IPS-18a (cell line): ENCODE measurements at regions not wholly inside any gene's neighbourhood (a gene's known extent, or its start where the extent isn't known, plus 50 kb on each side); places are given as distances from the start of the nearest gene placed in this dataset.

Source experiments
- H3K27ac ChIP-seq: one replicate; pipeline ENCODE4 v1.5.1; 2013; ENCODE audit warnings: low read length
- H3K27me3 ChIP-seq: one replicate; pipeline ENCODE4 v1.6.1; 2013; ENCODE audit warnings: mild to moderate bottlenecking, low read length; ENCODE audit not compliant: control insufficient read depth, insufficient read depth
- H3K36me3 ChIP-seq: one replicate; pipeline ENCODE4 v1.6.1; 2013; ENCODE audit warnings: low read depth, low read length; ENCODE audit not compliant: control insufficient read depth
- H3K4me1 ChIP-seq: one replicate; pipeline ENCODE4 v1.6.1; 2013; ENCODE audit warnings: low read depth, low read length; ENCODE audit not compliant: control insufficient read depth
- H3K4me3 ChIP-seq: one replicate; pipeline ENCODE4 v1.5.1; 2013; ENCODE audit warnings: low read length
- H3K9ac ChIP-seq: one replicate; pipeline ENCODE4 v1.6.1; 2013; ENCODE audit warnings: mild to moderate bottlenecking, low read length, moderate library complexity
- H3K9me3 ChIP-seq: one replicate; pipeline ENCODE4 v1.6.1; 2013; ENCODE audit warnings: low read depth, low read length; ENCODE audit not compliant: control insufficient read depth

DNA sequence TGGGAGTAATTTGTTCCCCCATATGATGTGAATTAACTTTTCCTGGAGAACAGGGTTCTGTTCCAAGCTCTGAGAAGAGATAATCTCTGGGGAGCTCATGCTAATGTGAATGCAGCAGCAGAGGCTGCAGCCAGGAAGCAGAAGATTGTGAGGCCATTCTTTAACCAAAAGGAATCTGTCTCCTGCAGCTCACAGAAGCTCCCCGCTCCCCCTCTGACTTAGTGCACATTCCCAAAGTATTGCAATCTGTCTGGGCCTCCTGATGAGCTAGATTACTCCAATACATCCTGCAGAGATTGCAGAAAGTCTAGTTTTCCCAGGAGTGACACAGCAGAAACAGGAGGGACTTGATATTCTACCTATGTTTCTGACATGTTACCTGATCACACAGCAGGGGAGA, 420.6 kb upstream of the FAT3 start:
- H3K9me3 ChIP-seq, result no peaks in the 10 kb centered on the region
- no peaks in the 10 kb centered on the region for H3K36me3 ChIP-seq
- H3K27me3 ChIP-seq, result no peaks in the 10 kb centered on the region
- H3K9ac ChIP-seq, result no peak overlapping the region
- H3K4me3 ChIP-seq, result no peak overlapping the region
- H3K27ac ChIP-seq, result no peak overlapping the region
- H3K4me1 ChIP-seq, result peaks cover 21% of the 10 kb centered on the region

DNA sequence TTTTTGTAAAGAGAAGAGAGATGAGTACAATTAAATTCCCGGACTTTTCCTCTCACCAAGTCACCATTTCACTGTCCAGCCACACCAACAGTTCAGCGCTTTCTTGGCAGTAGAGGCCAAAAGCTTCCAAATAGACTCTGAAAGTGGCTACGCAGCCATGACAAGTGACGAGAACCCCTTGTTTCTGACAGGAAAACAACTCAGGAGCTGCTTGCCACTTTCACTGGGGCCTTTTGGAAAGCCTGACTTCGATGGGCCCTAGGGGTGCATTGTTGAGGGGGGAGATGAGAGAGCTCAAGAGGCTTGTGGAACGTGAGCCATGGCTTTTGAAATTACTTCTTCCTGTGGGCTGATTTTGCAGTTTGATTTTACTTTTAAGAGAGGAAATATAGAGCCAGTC, 422.1 kb upstream of the FAT3 start:
- H3K36me3 ChIP-seq, result no peaks in the 10 kb centered on the region
- H3K9me3 ChIP-seq, result no peaks in the 10 kb centered on the region
- H3K4me3 ChIP-seq, result no peak overlapping the region
- no peak overlapping the region for H3K9ac ChIP-seq
- no peak overlapping the region for H3K27ac ChIP-seq
- no peaks in the 10 kb centered on the region for H3K27me3 ChIP-seq
- peaks cover 21% of the 10 kb centered on the region for H3K4me1 ChIP-seq

DNA sequence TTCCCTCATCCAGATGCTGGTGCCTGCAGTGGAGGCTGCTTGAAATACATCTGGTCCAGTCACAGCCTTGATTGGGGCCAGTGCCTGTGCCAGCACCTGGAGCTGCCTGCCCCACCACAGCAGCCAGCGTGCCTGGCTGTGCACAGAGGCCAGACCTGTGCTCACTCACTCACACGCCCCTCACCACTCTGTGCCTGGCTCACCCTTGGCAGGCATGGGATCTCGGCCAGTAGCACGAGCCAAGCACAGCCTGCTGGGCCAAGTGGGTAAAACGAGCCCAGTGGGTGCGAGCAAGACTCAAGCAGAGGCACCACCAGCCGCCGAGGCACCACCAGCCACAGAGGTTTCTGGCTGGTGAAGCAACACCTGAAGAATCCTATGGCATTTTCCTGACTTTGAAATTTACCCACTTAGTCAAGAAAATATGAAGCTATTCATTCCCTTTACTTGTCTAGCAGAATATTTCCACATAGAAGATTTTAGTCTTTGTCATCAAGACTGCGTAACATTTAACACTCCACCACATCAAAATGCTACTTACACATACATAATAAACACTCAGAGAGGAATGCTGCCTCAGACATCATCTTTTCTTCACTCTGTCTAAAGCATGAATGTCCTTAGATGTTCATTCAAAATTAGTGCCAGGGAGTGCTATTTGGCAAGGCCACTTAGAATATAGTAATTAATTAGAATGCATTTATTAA, 424.3 kb upstream of the FAT3 start:
- Histone ChIP-seq H3K9me3 (no peaks in the 10 kb centered on the region), H3K27ac (no peak overlapping the region), H3K4me3 (no peak overlapping the region), H3K9ac (no peak overlapping the region), H3K27me3 (no peaks in the 10 kb centered on the region), H3K36me3 (no peaks in the 10 kb centered on the region), H3K4me1 (peaks cover 21% of the 10 kb centered on the region)

DNA sequence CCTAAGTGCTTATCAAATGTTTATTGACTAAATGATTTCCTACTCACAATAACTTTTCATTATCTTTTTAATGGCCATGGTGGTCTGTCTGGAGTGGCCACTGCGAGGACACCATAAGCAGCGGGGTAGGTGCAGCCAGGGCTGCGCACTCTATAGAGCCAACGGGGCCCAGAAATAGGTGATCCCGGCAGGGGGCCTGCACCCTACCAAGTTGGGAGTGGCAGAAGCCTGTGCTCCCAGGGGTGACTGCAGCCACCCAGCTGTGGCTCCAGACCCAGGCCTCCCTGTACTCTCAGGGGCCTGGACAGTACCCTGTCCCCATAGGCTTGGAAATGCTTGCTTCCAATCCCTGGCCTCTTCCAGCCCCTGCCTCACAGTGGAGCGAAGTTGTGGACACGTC, 426.4 kb upstream of the FAT3 start:
- H3K27me3 ChIP-seq, result no peaks in the 10 kb centered on the region
- H3K27ac ChIP-seq, result no peak overlapping the region
- H3K36me3 ChIP-seq, result no peaks in the 10 kb centered on the region
- H3K9me3 ChIP-seq, result no peaks in the 10 kb centered on the region
- no peak overlapping the region for H3K4me3 ChIP-seq
- H3K4me1 ChIP-seq, result peaks cover 8% of the 10 kb centered on the region
- H3K9ac ChIP-seq, result no peak overlapping the region

DNA sequence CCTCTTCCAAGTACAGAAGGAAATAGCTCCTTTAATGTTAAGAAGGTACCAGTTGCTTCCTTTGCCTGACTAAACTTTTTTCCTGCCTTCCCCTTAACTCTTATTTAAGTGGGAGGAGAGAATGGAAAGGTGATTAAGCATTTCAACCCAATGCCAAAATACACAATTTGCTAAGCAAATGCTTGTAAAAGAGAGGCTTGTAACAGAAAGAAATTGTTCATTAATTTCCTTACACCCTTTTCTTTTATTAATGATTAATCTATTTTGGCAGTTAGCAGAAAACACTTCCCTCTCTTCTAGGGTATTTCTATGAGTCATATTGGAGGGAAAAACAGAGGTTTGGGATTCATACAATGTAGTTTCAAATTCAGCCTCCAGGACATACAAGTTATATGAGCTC, 427.6 kb upstream of the FAT3 start:
- Histone ChIP-seq H3K4me1 (no peaks in the 10 kb centered on the region), H3K36me3 (no peaks in the 10 kb centered on the region), H3K9me3 (no peaks in the 10 kb centered on the region), H3K27ac (no peak overlapping the region), H3K9ac (no peak overlapping the region), H3K27me3 (no peaks in the 10 kb centered on the region), H3K4me3 (no peak overlapping the region)

GRCh38 chr11:91795139-91795887, 429.3 kb upstream of the FAT3 start:
- H3K36me3 ChIP-seq, result no peaks in the 10 kb centered on the region
- H3K9me3 ChIP-seq, result no peaks in the 10 kb centered on the region
- H3K4me3 ChIP-seq, result no peak overlapping the region
- no peak overlapping the region for H3K9ac ChIP-seq
- H3K27ac ChIP-seq, result no peak overlapping the region
- no peaks in the 10 kb centered on the region for H3K27me3 ChIP-seq
- H3K4me1 ChIP-seq, result no peaks in the 10 kb centered on the region

DNA sequence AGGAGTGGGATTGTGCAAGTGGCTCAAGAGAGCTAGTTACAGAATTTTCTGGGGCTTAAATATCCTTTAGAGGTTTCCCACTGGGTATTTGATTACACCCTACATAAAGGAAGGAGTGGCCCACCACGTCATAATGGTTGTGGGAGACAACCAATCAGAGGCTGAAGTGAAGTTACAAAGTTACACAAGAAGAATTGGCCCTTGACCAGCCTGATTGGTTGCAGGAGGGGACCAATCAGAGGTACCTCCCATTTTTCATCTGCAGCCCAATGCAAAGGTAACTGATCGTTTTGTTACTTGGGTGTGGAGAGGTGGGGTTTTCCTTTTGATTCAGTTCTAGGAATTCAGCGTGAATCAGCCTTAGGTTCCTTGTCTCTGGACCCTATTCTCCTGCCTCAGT, 430.5 kb upstream of the FAT3 start:
- Histone ChIP-seq H3K36me3 (no peaks in the 10 kb centered on the region), H3K9ac (no peak overlapping the region), H3K4me1 (no peaks in the 10 kb centered on the region), H3K27ac (no peak overlapping the region), H3K9me3 (no peaks in the 10 kb centered on the region), H3K27me3 (no peaks in the 10 kb centered on the region), H3K4me3 (no peak overlapping the region)

DNA sequence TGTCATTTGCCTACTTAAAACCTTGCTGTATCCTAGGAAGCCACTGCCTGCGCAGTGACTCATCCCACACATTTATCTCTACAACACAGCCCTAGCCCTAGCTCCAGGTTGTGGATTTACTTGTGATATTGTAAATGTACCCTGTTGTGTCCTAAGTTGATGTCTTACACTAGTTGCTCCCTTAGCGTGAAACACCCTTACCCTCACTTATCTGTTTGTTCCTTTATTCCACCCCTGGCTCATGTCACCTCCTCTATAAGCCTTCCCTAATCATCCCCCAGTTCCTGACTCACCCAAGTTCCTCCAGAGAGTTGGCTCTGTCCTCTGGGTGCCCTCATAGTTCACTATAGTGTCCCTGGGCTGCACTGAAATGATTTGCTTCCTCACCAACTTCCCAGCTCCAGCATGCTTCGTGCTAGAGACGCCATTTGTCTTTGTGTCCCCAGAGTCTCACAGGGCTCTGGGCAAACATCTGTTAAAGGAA, 431.8 kb upstream of the FAT3 start:
- no peak overlapping the region for H3K4me3 ChIP-seq
- H3K9me3 ChIP-seq, result no peaks in the 10 kb centered on the region
- no peak overlapping the region for H3K9ac ChIP-seq
- H3K27ac ChIP-seq, result no peak overlapping the region
- H3K4me1 ChIP-seq, result no peaks in the 10 kb centered on the region
- H3K27me3 ChIP-seq, result no peaks in the 10 kb centered on the region
- no peaks in the 10 kb centered on the region for H3K36me3 ChIP-seq

- H3K36me3 ChIP-seq, result no peaks in the 10 kb centered on the region
- no peak overlapping the region for H3K9ac ChIP-seq
- H3K27ac ChIP-seq, result no peak overlapping the region
- no peaks in the 10 kb centered on the region for H3K4me1 ChIP-seq
- no peaks in the 10 kb centered on the region for H3K9me3 ChIP-seq
- H3K4me3 ChIP-seq, result no peak overlapping the region
- H3K27me3 ChIP-seq, result no peaks in the 10 kb centered on the region
Measured at GRCh38 chr11:91791171-91791468, 433.5 kb upstream of the FAT3 start.

DNA sequence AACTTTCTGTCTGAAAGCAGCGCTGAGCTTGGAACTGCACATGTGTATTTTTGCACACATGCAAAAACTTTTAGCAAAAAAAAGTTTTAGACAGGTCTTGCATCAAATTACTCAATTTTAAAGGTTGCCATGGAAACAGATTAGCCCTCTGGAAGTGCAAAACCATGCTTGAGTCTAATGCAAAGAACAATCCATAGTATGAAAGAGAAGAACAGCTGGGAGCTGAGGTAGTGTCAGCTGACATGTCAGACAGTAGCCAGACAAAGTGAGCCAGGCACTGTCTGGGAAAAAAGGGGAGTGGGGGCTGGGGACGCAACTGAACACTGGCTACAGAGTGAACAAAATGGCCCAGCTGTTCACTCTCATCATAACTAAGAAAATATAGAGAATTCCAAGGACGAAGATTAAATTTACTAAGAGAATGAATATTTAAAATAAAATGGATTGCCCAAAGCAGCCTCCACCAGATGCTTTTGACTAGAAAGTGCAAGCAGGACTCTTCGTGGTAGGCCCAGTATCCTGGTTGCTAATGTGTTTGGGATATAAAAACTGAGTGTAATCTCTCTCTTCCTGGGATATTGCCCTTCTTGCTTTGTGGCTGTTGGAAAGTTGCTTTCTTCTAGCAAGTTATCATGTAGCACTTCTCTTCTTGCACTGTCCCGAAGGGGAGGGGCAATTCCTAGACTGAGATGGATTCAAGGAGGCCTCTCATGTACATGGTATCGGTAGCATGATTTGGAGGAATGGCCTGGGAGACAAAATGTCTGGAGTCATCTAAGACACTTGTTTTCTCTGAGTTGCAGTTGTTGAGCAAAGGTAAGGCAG, 434.1 kb upstream of the FAT3 start:
- Histone ChIP-seq H3K4me3 (no peak overlapping the region), H3K36me3 (no peaks in the 10 kb centered on the region), H3K27ac (no peak overlapping the region), H3K4me1 (no peaks in the 10 kb centered on the region), H3K27me3 (no peaks in the 10 kb centered on the region), H3K9me3 (no peaks in the 10 kb centered on the region), H3K9ac (no peak overlapping the region)

- Histone ChIP-seq H3K9me3 (no peaks in the 10 kb centered on the region), H3K9ac (no peak overlapping the region), H3K36me3 (no peaks in the 10 kb centered on the region), H3K27me3 (no peaks in the 10 kb centered on the region), H3K27ac (no peak overlapping the region), H3K4me3 (no peak overlapping the region), H3K4me1 (no peaks in the 10 kb centered on the region)
Measured at GRCh38 chr11:91788764-91789163, 435.9 kb upstream of the FAT3 start.
